Breast epithelium (tissue), 4 donors: ENCODE measurements at regions not wholly inside any gene's neighbourhood (a gene's known extent, or its start where the extent isn't known, plus 50 kb on each side); places are given as distances from the start of the nearest gene placed in this dataset.

Experiments used
- DNase-seq, 2 donors: peaks; one replicate each; pipeline ENCODE4 v3.0.0-alpha.2; 2019; ENCODE audit warnings: low spot score in 2 of 2
- H3K27ac ChIP-seq, 2 donors: fragments of 200-600 bp; sonication (generic) in 1 of 2; one replicate each; pipeline ENCODE4 v1.5.1; 2016 to 2019; ENCODE audit warnings: mild to moderate bottlenecking in 1 of 2
- H3K27me3 ChIP-seq, 2 donors: fragments of 200-600 bp; sonication (generic) in 1 of 2; one replicate each; pipeline versions ENCODE4 v1.5.1 to v1.6.0; 2017 to 2019; ENCODE audit warnings: control low read depth in 1 of 2, mild to moderate bottlenecking in 1 of 2
- H3K36me3 ChIP-seq: fragments of 200-600 bp; one replicate; pipeline ENCODE4 v1.5.1; 2019
- H3K4me1 ChIP-seq, 2 donors: fragments of 200-600 bp; sonication (generic); one replicate each; pipeline ENCODE4 v1.5.1; 2016 to 2019; ENCODE audit warnings: control low read depth in 1 of 2
- H3K4me3 ChIP-seq, 3 donors: fragments of 200-600 bp; sonication (generic); 1 replicate in 2 of 3; 2 replicates in 1 of 3; pipeline ENCODE4 v1.5.1; 2016 to 2019; ENCODE audit warnings: mild to moderate bottlenecking in 3 of 3, moderate library complexity in 2 of 3
- H3K9me3 ChIP-seq, 2 donors: fragments of 200-600 bp; sonication (generic) in 1 of 2; one replicate each; pipeline ENCODE4 v1.5.1; 2016 to 2019; ENCODE audit warnings: control low read depth in 1 of 2
- POLR2A ChIP-seq: fragments of 450-650 bp; IDR thresholded peaks from one replicate; pipeline ENCODE4 v1.6.1; 2016; ENCODE audit warnings: antibody characterized with exemption, mild to moderate bottlenecking, moderate library complexity
- POLR2AphosphoS5 ChIP-seq, 3 donors: sonication (generic); formaldehyde crosslinking; IDR thresholded peaks; one replicate each; pipeline ENCODE4 v1.6.1; 2017; ENCODE audit warnings: antibody characterized with exemption in 3 of 3
- intact Hi-C: fragments of 100-400 bp; cut with DNase I; formaldehyde crosslinking; loops from one replicate; pipeline ENCODE4 v1.15.1; 2023; ENCODE audit warnings: low total_unique reads
- TF ChIP-seq, protein P1 (sequence below), 3 donors: fragments of 450-650 bp; IDR thresholded peaks; one replicate each; pipeline ENCODE4 v1.5.1; 2016 to 2017; ENCODE audit warnings: antibody characterized with exemption in 3 of 3, mild to moderate bottlenecking in 3 of 3, moderate library complexity in 3 of 3

DNA sequence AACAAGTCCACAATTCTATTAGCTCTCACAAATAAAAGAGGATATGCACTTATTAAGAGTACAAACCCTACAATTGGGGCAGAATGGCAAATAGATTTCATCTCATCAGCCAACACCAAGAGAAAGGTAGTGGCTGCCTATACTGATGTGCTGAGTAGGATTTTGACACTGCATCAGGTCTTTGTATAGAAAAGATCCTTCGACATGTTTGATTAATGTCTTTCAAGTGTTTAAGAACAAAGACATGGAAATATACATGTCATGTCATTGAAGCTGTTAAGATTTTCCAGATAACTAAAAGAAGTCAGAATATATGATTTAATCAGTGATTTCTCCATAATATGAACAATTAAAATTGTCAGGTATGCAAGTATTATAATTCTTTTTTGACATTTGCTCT, 238.7 kb upstream of the GRAMD2B start:
- Histone ChIP-seq H3K9me3 (no peaks in the 10 kb centered on the region), H3K4me1 (no peaks in the 10 kb centered on the region), H3K4me3 (no peak overlapping the region), H3K27me3 (no peaks in the 10 kb centered on the region), H3K36me3 (no peaks in the 10 kb centered on the region), H3K27ac (no peak overlapping the region)
- TF ChIP-seq POLR2AphosphoS5 (IDR thresholded peaks at IDR 0.05) (no peak), POLR2A (no peak)
- TF ChIP-seq, protein P1, sequence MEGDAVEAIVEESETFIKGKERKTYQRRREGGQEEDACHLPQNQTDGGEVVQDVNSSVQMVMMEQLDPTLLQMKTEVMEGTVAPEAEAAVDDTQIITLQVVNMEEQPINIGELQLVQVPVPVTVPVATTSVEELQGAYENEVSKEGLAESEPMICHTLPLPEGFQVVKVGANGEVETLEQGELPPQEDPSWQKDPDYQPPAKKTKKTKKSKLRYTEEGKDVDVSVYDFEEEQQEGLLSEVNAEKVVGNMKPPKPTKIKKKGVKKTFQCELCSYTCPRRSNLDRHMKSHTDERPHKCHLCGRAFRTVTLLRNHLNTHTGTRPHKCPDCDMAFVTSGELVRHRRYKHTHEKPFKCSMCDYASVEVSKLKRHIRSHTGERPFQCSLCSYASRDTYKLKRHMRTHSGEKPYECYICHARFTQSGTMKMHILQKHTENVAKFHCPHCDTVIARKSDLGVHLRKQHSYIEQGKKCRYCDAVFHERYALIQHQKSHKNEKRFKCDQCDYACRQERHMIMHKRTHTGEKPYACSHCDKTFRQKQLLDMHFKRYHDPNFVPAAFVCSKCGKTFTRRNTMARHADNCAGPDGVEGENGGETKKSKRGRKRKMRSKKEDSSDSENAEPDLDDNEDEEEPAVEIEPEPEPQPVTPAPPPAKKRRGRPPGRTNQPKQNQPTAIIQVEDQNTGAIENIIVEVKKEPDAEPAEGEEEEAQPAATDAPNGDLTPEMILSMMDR (IDR thresholded peaks at IDR 0.05), result no peak
- intact Hi-C loops, result loop anchor here (5.0 kb wide), 1 partner anchor 1007 kb away; no protein-coding TSS in a partner anchor
- no peak for DNase-seq

DNA sequence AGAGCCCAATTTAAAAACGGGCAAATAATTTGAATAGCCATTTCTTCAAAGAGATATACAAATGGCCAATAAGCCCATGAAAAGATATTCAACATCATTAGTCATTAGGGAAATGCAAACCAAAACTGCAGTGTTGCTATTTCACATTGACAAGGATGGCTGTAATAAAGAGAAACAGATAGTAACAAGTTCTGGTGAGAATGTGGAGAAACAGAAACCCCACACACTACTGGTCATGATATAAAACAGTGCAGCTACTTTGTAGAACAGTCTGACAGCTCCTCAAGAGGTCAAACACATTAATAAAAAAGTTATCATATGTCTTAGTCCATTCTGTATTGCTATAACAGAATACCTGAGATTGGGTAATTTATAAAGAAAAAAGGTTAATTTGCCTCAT, 237.0 kb upstream of the GRAMD2B start:
- no peak for DNase-seq
- Histone ChIP-seq H3K36me3 (no peaks in the 10 kb centered on the region), H3K9me3 (no peaks in the 10 kb centered on the region), H3K27me3 (no peaks in the 10 kb centered on the region), H3K4me3 (no peak overlapping the region), H3K4me1 (no peaks in the 10 kb centered on the region), H3K27ac (no peak overlapping the region)
- TF ChIP-seq POLR2AphosphoS5 (IDR thresholded peaks at IDR 0.05) (no peak), POLR2A (no peak)
- TF ChIP-seq, protein P1 (IDR thresholded peaks at IDR 0.05), result no peak
- intact Hi-C loops, result no loop called here

DNA sequence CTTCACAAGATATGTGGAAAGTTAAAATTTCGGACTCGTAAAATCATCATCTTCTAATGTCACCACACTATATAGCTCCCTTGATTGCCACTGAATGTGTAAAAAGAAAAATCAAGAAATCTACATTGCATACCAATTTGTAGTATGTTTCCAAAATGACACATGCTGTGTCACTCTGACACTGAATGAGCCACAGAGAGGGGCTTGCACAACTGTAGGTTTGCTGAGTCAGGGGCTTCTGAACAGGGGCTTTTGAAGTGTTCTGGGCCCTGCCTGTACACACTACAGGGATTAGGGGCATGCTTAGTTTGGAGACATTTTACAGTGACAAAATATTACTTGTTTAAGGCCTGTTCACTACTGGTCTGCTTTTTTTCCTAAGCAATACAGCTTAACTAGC, 234.4 kb upstream of the GRAMD2B start:
- TF ChIP-seq POLR2AphosphoS5 (IDR thresholded peaks at IDR 0.05) (no peak), POLR2A (no peak)
- TF ChIP-seq, protein P1 (IDR thresholded peaks at IDR 0.05), result no peak
- intact Hi-C loops, result no loop called here
- DNase-seq, result no peak

DNA sequence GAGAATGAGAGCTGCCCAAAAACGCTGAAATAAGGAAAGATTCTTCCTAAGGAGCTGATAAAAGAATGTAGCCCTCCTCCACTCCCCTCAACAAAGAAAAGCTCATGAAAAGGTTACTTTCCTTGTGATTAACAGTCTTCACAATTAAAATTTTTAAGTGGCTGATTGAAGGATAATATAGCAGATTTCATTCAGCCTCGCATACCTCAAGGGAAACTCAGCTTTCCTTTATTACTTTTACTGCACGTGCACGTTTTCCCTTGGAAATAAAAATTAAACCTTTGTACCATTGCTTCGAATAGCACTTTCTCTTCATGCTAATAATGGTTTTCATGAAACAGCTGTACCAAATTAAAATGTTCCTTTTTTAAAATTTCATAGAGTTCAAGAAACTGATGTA, 234.0 kb upstream of the GRAMD2B start:
- DNase-seq, result no peak
- Histone ChIP-seq H3K4me3 (no peak overlapping the region), H3K36me3 (no peaks in the 10 kb centered on the region), H3K9me3 (no peaks in the 10 kb centered on the region), H3K4me1 (no peaks in the 10 kb centered on the region), H3K27me3 (no peaks in the 10 kb centered on the region), H3K27ac (no peak overlapping the region)
- no peak for TF ChIP-seq POLR2A
- no peak for TF ChIP-seq POLR2AphosphoS5 (IDR thresholded peaks at IDR 0.05)
- TF ChIP-seq, protein P1 (IDR thresholded peaks at IDR 0.05), result no peak
- intact Hi-C loops, result no loop called here

More for the DNA sequence above, 234.4 kb upstream of the GRAMD2B start:
- H3K27ac ChIP-seq, result no peak overlapping the region
- no peaks in the 10 kb centered on the region for H3K9me3 ChIP-seq
- H3K36me3 ChIP-seq, result no peaks in the 10 kb centered on the region
- H3K4me1 ChIP-seq, result no peaks in the 10 kb centered on the region
- no peaks in the 10 kb centered on the region for H3K27me3 ChIP-seq
- no peak overlapping the region for H3K4me3 ChIP-seq

DNA sequence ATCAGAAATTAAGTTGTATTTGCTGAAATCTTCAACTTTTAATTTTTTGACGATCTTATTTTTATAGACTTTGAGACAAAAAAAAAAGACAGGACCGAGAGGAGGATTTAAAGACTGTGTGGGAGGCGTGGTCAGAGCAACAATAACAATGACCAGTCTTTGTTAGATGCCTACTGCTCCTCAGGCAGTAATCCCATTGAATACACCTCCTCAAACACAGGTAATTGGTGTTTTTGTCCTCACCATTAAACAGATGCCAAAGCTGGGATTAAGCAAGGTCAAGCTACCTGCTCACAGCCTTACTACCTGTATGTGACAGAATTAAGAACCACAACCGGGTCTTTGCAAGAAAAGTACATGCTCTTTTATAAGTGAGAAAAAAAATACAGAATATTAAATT, 233.3 kb upstream of the GRAMD2B start:
- no peaks in the 10 kb centered on the region for H3K9me3 ChIP-seq
- H3K4me1 ChIP-seq, result no peaks in the 10 kb centered on the region
- TF ChIP-seq POLR2AphosphoS5 (IDR thresholded peaks at IDR 0.05), result no peak
- TF ChIP-seq, protein P1 (IDR thresholded peaks at IDR 0.05), result no peak
- no peak for TF ChIP-seq POLR2A
- no peak for DNase-seq
- intact Hi-C loops, result loop anchor here (5.0 kb wide), 1 partner anchor 123 kb away; no protein-coding TSS in a partner anchor
- H3K36me3 ChIP-seq, result no peaks in the 10 kb centered on the region
- H3K27ac ChIP-seq, result no peak overlapping the region
- H3K4me3 ChIP-seq, result no peak overlapping the region
- no peaks in the 10 kb centered on the region for H3K27me3 ChIP-seq
